Endothelial cell of umbilical vein (primary cell): ENCODE measurements at regions not wholly inside any gene's neighbourhood (a gene's known extent, or its start where the extent isn't known, plus 50 kb on each side); places are given as distances from the start of the nearest gene placed in this dataset.

Experiments
- MYC ChIP-seq: IDR thresholded peaks from one replicate; pipeline ENCODE4 v1.6.1; 2011; ENCODE audit warnings: mild to moderate bottlenecking, low read depth, low read length
- TF ChIP-seq, protein P1 (sequence below), 2 donors: IDR thresholded peaks; 1 replicate in 1 of 2; 2 replicates in 1 of 2; pipeline ENCODE4 v1.5.1; 2011; ENCODE audit warnings: low read length in 2 of 2, mild to moderate bottlenecking in 2 of 2, moderate library complexity in 2 of 2, control low read depth in 1 of 2, inconsistent platforms in 1 of 2, low read depth in 1 of 2; ENCODE audit not compliant: insufficient read depth in 1 of 2; ENCODE audit errors: extremely low read depth in 1 of 2
- TF ChIP-seq, protein P2 (sequence below): IDR thresholded peaks from 2 replicates; pipeline ENCODE4 v1.6.1; 2011; ENCODE audit not compliant: insufficient read depth, insufficient read length

DNA sequence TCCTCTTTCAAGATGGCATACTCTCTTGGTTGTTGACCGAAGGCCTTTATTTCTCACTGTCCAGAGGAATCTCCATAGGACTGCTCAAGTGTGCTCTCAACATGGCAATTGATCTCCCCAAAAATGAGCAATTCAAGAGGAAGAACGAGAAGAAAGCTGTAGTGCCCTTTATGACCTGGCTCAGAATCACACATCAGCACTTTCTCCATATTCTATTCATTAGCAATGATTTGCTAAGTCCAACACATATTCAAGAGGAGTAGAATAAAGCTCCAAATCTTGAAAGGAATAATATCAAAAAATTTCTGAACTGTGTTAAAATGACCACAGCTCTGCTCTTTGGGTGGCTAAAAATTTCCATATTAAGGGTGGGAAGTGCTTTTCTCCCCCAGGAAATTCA lies 151.6 kb upstream of the SYNPR start:
- TF ChIP-seq, protein P1, sequence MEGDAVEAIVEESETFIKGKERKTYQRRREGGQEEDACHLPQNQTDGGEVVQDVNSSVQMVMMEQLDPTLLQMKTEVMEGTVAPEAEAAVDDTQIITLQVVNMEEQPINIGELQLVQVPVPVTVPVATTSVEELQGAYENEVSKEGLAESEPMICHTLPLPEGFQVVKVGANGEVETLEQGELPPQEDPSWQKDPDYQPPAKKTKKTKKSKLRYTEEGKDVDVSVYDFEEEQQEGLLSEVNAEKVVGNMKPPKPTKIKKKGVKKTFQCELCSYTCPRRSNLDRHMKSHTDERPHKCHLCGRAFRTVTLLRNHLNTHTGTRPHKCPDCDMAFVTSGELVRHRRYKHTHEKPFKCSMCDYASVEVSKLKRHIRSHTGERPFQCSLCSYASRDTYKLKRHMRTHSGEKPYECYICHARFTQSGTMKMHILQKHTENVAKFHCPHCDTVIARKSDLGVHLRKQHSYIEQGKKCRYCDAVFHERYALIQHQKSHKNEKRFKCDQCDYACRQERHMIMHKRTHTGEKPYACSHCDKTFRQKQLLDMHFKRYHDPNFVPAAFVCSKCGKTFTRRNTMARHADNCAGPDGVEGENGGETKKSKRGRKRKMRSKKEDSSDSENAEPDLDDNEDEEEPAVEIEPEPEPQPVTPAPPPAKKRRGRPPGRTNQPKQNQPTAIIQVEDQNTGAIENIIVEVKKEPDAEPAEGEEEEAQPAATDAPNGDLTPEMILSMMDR (IDR thresholded peaks at IDR 0.05; ENCODE audit: extremely low read depth in 1 of 2, insufficient read depth in 1 of 2, low read depth in 1 of 2, low read length in 2 of 2) = no peak
- no peak for TF ChIP-seq MYC
- TF ChIP-seq, protein P2, sequence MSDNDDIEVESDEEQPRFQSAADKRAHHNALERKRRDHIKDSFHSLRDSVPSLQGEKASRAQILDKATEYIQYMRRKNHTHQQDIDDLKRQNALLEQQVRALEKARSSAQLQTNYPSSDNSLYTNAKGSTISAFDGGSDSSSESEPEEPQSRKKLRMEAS = no peak
